Ishikawa (cell line): ENCODE measurements at regions not wholly inside any gene's neighbourhood (a gene's known extent, or its start where the extent isn't known, plus 50 kb on each side); places are given as distances from the start of the nearest gene placed in this dataset.

ENCODE experiments used
- CEBPB ChIP-seq: IDR thresholded peaks from 2 replicates; pipeline ENCODE4 v1.6.1; 2012
- CREB1 ChIP-seq: IDR thresholded peaks from 2 replicates; pipeline ENCODE4 v1.6.1; 2012; ENCODE audit warnings: low read depth
- EGR1 ChIP-seq: IDR thresholded peaks from 2 replicates; pipeline ENCODE4 v1.6.1; 2012
- EP300 ChIP-seq: IDR thresholded peaks from 2 replicates; pipeline ENCODE4 v1.6.1; 2012; ENCODE audit warnings: borderline replicate concordance
- FOXM1 ChIP-seq: IDR thresholded peaks from 2 replicates; pipeline ENCODE4 v1.6.1; 2012; ENCODE audit warnings: low read depth, borderline replicate concordance
- NFIC ChIP-seq: IDR thresholded peaks from 2 replicates; pipeline ENCODE4 v1.6.1; 2012
- RAD21 ChIP-seq: IDR thresholded peaks from 2 replicates; pipeline ENCODE4 v1.6.1; 2012; ENCODE audit warnings: low read depth
- REST ChIP-seq: IDR thresholded peaks from 2 replicates; pipeline ENCODE4 v1.6.1; 2012; ENCODE audit warnings: low read depth, mild to moderate bottlenecking
- TAF1 ChIP-seq: IDR thresholded peaks from 2 replicates; pipeline ENCODE4 v1.6.1; 2012; ENCODE audit warnings: low read depth, mild to moderate bottlenecking
- TCF12 ChIP-seq: IDR thresholded peaks from 2 replicates; pipeline ENCODE4 v1.6.1; 2012; ENCODE audit warnings: low read depth
- TEAD4 ChIP-seq: IDR thresholded peaks from 2 replicates; pipeline ENCODE4 v1.6.1; 2012
- YY1 ChIP-seq: IDR thresholded peaks from 2 replicates; pipeline ENCODE4 v1.6.1; 2012; ENCODE audit warnings: low read depth
- ZBTB7A ChIP-seq: IDR thresholded peaks from 2 replicates; pipeline ENCODE4 v1.6.1; 2012; ENCODE audit warnings: low read depth
- TF ChIP-seq, protein P1 (sequence below): IDR thresholded peaks from 2 replicates; pipeline ENCODE4 v1.6.1; 2012
- TF ChIP-seq, protein P2 (sequence below): IDR thresholded peaks from 2 replicates; pipeline ENCODE4 v1.6.1; 2012

- no peak for TF ChIP-seq TAF1
- TF ChIP-seq RAD21 = no peak
- TF ChIP-seq REST = no peak
Observed at GRCh38 chr10:62721687-62722086, 82.8 kb upstream of the ADO start.

DNA sequence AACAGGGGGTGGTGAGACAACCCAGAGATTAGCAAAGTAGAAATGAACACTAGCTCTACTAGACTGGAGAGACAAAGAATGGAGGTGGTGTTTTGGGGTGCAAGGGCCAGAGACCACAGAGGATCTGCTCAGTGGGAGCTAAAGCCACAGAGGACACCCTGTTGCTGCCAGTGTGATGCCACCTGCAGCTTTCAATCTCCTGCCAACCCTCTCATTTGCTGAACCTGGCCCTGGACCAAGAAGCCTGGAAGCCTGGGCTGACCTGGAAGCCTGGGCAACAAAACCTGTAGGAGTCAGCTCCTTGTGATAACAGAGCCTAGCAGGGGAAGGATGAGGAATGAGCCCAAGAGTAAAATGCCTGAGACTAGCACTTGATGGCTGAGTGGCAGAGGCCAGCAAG lies 81.1 kb upstream of the ADO start:
- no peak for TF ChIP-seq ZBTB7A
- TF ChIP-seq REST = no peak
- TF ChIP-seq TEAD4 = no peak

- TF ChIP-seq FOXM1 (no peak), EGR1 (no peak), TEAD4 (no peak), YY1 (no peak), CEBPB (no peak)
- TF ChIP-seq, protein P1, sequence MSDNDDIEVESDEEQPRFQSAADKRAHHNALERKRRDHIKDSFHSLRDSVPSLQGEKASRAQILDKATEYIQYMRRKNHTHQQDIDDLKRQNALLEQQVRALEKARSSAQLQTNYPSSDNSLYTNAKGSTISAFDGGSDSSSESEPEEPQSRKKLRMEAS = no peak
- TF ChIP-seq, protein P2, sequence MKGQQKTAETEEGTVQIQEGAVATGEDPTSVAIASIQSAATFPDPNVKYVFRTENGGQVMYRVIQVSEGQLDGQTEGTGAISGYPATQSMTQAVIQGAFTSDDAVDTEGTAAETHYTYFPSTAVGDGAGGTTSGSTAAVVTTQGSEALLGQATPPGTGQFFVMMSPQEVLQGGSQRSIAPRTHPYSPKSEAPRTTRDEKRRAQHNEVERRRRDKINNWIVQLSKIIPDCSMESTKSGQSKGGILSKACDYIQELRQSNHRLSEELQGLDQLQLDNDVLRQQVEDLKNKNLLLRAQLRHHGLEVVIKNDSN = no peak
Observed at GRCh38 chr10:62724465-62724864, 80.1 kb upstream of the ADO start.

- TF ChIP-seq YY1 = no peak
- TF ChIP-seq CEBPB = no peak
- TF ChIP-seq, protein P1 = no peak
Observed at GRCh38 chr10:62726142-62726541, 78.4 kb upstream of the ADO start.

DNA sequence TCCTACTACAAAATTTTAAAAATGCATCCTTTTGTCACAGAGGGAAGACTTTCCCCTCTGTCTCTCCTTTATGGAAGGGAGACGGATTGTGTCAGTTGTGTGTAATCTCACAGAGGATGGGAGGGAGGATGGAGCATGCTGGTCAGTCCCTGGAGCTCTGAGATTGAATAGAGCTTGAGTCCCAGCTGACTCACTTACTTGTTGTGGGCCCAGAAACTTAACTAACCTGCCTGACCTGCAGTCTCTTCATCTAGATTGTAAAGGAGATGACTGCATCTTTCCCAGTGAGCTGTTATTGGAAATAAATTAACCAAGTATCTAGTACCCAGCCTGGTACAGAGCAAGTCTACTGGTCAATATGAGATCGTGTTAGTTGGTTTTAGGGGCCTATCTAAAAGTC lies 77.9 kb upstream of the ADO start:
- no peak for TF ChIP-seq TEAD4
- no peak for TF ChIP-seq REST
- no peak for TF ChIP-seq TAF1
- no peak for TF ChIP-seq ZBTB7A

DNA sequence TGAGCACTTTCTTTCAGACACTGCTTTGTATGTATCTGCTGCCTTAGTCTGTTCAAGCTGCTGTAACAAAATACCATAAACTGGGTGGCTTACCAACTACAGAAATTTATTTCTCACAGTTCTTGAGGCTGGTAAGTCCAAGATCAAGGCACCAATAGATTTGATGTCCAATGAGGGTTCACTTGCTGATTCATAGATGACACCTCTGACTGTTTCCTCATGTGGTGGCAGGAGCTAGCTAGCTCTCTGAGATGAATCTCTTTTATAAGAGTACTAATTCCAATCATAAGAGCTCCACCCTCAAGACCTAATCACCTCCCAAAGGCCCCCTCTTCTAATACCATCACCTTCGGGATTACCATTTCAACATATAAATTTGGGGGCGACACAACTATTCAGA lies 76.6 kb upstream of the ADO start:
- TF ChIP-seq RAD21 = no peak
- TF ChIP-seq TEAD4 = no peak
- TF ChIP-seq CREB1 = no peak
- TF ChIP-seq FOXM1 = no peak
- TF ChIP-seq NFIC = no peak

DNA sequence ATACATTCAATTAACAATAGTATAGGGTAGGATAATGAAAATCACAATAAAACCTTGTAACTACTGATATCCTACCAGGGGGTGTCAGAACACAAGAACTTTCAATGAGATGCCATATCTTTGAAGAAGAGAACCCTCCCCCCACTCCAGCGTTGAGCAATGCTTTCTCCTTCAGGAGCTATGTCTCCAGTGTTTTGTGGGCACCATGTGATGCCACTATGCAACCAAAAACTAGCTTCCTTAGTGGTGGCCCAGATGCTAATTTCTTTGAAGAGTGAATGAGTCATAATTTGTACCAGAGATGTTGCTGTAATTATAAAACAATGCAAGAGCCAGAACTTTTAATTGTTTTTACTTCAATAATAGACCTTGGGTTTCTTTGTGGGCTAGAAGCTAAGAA lies 76.0 kb upstream of the ADO start:
- TF ChIP-seq ZBTB7A (no peak), REST (no peak), NFIC (no peak), CREB1 (no peak), RAD21 (no peak), EGR1 (no peak), TEAD4 (no peak), CEBPB (no peak), YY1 (no peak), TCF12 (no peak), EP300 (no peak), TAF1 (no peak), FOXM1 (no peak)
- TF ChIP-seq, protein P1 = no peak
- TF ChIP-seq, protein P2 = no peak
